GM18505 (cell line): ENCODE measurements at regions not wholly inside any gene's neighbourhood (a gene's known extent, or its start where the extent isn't known, plus 50 kb on each side); places are given as distances from the start of the nearest gene placed in this dataset.
"Not testable (repeated sequence)": the region's sequence is repeated elsewhere in the genome, so short reads cannot be mapped to it uniquely, and the experiment has no call there.

ENCODE experiments used
- ATAC-seq: cut with Tn5 transposase; IDR thresholded peaks from one replicate; pipeline ENCODE4 v1.9.1; 2021; ENCODE audit not compliant: unreplicated experiment
- POLR2A ChIP-seq: IDR thresholded peaks from 4 replicates; pipeline ENCODE4 v1.6.1; 2011; ENCODE audit warnings: borderline replicate concordance; ENCODE audit not compliant: insufficient read depth, insufficient read length; ENCODE audit errors: extremely low read depth

DNA sequence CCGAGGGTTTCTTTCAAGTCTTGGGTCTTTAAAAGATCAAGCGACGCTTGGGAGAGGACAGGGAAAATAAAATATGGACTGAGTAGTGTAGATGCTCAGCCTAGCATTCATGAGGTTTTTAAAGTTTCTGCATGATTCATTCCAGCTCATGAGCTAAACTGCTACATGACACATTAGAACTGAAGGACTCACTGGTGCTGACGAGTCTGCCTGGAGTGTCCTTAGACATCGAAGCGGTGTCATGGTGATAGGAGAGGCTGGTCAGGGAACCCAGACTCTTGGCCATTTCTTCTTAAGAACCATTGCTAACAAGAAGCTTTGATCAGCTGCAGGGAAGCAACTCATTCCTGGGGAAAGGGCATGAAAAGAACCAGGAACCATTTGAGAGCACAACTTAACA lies 158.6 kb downstream of the TRIML1 start:
- no peak for ATAC-seq
- TF ChIP-seq POLR2A = no peak

DNA sequence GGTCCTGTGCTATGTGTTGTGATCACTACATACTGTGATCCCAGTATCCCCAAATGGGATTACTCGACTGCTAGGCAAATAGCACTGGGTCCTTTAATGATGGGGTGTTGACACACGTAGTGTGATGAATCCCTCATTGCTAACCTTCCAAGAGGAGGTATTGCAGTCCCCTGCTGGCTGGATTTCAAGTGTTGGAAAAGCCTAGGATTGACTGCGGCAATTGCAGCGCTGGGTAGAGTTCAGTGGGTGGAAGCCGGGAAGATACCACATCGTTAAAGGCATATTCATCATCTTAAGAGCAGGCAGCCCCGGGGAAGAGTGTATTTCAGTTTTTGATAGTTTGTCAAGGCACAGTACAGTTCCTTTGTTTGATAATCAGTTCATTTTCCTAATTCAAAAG lies 159.9 kb downstream of the TRIML1 start:
- ATAC-seq = no peak
- no peak for TF ChIP-seq POLR2A

DNA sequence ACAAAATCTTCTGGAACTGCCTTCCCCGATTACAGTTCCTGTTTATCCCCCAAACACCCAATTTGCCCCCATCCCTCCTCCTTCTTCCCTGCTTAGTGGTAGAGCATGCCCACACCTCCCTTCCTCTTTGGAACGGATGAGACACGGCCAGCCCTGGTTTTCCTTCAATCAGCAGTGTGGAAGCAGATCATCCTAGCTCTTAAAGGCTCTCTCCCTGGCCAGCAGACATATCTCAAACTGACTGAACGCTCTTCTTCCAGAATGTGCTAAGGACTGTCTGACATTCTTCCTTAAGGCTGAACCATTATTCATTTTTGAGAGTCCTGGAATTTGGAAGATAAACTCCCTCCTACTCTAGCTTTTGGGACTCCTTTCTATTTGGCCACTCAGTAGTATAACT lies 161.1 kb downstream of the TRIML1 start:
- TF ChIP-seq POLR2A = no peak
- no peak for ATAC-seq

DNA sequence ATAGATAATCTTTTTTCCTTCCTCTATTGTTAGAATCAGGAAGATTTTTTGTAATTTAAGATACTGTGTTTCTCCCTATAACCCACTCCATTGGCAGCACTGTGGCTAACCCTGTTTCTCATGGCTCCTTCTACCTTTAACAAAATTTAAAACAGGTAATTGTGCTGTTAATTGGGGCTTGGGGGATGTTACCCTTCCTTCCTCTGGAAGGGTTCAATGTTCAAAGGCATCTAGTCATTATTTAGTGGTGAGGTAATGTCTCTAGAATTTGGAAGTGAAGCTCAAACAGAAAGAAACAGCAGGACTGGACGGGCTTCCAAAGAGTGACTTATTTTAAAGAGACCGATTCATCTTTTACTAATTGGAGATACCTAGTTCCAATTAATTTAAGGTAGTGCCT lies 166.4 kb downstream of the TRIML1 start:
- TF ChIP-seq POLR2A = no peak
- no peak for ATAC-seq

DNA sequence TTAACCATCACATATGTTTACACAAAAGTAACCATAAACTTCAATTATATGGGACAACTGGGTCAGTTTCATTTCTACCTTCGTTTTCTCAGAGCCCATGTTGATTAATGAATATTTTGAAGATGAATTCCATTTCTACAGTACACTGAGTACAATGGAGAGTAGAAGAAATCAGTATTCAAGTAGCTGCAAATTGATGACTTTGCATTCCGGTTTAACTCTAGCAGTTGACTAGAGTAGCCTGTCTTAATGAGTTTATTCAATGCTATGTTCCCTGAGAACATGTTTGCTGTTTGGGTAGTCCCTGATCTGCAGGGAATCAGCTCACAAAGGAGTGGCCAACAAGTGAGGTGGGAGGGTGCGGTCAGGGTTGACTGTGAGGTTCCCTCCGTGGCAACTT lies 168.3 kb downstream of the TRIML1 start:
- no peak for ATAC-seq
- TF ChIP-seq POLR2A = no peak

DNA sequence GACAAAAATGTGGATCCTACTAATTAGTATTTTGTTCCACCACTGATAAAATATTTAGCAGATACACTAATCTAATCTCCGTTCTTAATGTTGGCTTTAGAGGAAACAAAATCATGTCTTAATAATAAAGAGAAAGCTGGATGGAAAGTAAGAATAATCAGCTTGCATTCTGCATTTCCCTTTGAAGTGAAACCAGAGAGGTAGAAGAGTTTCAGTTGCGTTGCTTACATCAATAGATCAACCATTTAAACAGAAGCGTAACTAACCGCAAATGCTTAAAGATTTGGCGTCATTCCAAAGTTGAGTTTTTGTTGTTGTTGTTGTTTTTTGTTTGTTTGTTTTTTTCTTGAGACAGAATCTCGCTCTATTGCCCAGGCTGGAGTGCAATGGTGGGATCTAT lies 168.9 kb downstream of the TRIML1 start:
- no peak for TF ChIP-seq POLR2A
- ATAC-seq = no peak

DNA sequence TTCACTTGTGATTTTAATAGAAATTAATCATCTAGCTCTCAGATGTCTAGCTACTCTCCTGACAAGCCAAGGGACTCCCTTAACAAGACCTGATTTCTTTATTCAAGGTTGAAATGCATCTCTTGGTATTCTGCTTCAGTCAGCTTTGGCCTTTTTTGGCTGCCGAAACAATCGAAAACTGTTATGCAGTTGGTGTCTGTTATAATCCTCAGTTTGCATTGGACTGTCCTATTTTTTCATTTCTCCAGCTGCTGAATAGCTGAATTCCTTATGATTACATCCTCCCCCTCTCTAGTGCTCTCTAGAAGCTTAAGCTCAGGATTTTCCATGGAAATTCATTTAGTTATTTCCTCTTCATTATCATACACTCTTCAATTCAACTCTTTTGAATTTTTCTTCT lies 177.2 kb downstream of the TRIML1 start:
- no peak for ATAC-seq

DNA sequence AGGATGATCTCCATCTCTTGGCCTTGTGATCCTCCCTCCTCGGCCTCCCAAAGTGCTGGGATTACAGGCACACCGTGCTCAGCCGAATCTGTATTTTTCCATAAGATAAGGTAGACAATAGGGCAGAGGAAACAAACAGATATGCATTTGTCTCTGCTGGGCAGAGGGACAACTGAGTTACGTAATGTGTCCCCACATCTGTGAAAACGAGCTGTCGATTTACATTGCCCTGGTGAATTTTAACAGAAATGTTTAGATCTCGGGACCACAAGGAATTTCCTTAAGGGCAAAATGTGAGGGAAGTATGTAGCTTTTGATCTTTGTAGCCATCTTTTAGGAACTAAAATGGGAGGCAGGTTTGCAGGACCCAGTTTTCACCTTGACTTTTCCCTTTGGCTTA lies 189.7 kb downstream of the TRIML1 start:
- ATAC-seq = no peak
- TF ChIP-seq POLR2A = no peak

More for the DNA sequence above, 177.2 kb downstream of the TRIML1 start:
- no peak for TF ChIP-seq POLR2A

DNA sequence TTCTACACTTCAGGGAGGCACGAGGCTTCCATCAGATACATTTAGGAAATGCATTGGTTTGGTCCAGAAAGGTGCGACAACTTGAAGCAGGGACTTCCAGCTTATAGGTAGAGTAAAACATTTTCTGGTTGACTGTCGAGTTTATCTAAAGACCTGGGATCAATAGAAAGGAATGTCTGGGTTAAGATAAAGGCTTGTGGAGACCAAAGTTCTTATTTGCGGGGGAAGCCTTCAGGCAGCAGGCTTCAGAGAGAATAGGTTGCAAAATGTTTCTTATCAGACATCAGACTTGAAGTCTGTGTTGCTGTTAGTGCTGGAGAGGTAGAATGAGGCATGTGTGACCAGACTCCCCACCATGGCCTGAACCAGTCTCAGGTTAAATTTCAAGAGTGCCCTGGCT lies 190.3 kb downstream of the TRIML1 start:
- ATAC-seq = no peak

DNA sequence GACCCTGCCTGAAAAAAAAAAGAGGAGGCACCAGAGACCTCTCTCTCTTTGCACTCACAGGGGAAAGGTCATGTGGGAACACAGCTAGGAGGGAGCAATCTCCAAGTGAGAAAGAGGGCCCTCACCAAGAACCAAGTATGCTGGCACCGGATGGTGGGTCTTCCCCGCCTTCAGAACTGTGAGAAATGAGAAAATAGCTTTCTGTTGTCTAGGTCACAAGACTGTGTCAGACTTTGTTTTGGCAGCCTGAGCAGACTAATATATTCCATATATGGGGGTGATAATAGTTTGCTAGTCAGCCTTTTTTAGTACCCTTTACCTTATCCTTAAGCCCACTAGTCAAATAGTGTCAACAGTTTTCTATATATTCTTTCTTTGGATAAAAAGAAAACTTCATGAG lies 193.0 kb downstream of the TRIML1 start:
- no peak for TF ChIP-seq POLR2A
- ATAC-seq = no peak

More for the DNA sequence above, 190.3 kb downstream of the TRIML1 start:
- TF ChIP-seq POLR2A = no peak

DNA sequence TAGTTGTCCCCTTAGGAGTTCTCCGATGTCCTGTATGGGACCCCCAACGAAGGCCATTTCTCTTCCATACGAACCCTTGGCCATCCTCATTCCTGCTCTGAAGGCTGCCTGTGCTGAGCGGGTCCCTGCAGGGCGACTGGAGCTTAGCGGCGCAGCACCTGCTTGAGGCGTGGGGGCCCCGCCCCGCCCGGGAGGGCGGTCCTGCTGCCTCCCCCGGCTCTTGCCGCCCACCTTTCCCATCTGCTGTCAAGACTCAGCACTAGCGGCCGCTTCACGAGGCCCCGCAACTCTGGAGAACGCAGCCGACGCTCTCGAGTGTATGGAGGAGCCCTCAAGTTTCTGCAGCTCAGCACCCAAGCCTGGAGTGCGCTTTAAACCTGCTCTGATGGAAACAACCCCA lies 197.7 kb downstream of the TRIML1 start:
- no peak for TF ChIP-seq POLR2A
- ATAC-seq = no peak

DNA sequence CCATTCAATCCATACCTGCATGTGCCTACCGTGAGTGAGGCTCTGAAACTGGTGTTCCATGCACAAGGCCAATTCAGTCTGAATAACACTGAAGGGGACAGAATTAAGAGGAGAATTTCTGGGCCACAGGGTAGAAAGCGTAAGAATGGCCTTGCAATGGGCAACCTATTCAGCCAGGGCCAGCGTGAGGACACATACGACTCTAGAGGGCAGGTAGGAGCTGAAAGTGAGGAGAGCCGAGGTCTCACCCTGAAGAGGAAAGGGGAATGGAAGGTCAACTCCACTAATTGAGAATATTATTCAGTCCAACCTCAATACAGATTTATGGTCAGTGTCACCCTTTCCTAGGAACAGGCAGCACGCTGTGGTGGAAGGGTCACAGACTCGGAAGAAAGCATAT lies 202.2 kb downstream of the TRIML1 start:
- no peak for TF ChIP-seq POLR2A
- ATAC-seq = no peak

DNA sequence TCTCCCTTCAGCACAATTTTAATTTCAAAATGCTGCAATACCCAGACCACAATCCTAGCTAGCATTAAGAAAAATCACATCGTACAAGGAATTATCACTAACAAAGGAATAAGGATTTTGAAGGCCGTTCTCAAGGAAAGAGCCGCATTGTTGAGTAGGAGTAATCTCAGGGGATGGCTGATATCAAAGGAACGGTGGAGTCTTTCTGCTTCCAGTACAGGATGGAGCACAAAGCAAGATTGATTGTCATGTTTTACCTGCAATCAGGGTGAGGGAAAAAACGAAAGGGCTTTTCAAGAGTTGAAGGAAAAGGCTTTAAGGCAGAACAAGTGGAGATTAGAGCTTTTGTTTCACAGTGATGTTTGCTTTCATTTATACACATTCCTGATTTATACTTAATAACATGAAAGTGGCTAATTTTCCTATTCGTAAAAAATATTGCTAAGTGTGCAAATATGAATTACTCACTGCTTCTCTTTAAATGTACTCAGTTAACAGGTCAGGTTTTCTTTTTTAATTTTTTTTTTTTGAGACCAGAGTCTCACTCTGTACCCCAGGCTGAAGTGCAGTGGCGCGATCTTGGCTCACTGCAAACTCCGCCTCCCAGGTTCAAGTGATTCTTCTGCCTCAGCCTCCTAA lies 207.0 kb downstream of the TRIML1 start:
- ATAC-seq = no peak

DNA sequence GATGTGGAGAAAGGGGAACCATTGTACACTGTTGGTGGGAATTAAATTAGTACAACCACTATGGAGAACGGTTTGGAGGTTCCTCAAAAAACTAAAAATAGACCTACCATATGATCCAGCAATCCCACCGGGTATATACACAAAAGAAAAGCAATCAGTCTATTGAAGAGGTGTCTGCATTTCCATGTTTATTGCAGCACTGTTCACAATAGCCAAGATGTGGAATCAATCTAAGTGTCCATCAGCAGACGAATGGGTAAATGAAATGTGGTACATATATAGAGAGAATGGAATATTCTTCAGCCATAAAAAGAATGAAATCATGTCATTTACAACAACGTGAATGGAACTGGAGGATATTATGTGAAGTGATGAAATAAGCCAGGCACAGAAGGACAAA lies 208.1 kb downstream of the TRIML1 start:
- no peak for TF ChIP-seq POLR2A
- ATAC-seq = no peak

More for the DNA sequence above, 207.0 kb downstream of the TRIML1 start:
- no peak for TF ChIP-seq POLR2A

DNA sequence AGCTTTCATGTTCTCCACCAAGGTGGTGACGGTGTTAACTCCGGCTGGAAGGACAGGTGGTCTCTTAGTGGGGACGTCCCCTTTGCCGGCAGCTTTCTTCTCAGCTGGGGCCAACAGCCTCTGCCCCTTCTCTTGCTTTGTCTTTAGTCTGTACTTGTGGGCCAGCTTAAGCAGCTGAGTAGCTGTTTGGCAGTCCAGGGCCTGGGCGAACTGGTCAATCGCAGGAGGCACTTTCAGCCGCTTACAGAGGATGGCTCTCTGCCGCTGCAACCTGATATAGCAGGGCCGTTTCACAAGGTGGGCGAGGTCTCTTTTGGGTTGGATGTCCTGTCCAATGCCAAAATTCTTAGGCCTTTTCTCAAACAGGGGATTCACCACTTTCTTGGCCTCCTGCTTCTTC lies 210.3 kb downstream of the TRIML1 start:
- ATAC-seq = not testable (repeated sequence)
